ENCODE measurements at regions not wholly inside any gene's neighbourhood (a gene's known extent, or its start where the extent isn't known, plus 50 kb on each side); places are given as distances from the start of the nearest gene placed in this dataset.

DNA sequence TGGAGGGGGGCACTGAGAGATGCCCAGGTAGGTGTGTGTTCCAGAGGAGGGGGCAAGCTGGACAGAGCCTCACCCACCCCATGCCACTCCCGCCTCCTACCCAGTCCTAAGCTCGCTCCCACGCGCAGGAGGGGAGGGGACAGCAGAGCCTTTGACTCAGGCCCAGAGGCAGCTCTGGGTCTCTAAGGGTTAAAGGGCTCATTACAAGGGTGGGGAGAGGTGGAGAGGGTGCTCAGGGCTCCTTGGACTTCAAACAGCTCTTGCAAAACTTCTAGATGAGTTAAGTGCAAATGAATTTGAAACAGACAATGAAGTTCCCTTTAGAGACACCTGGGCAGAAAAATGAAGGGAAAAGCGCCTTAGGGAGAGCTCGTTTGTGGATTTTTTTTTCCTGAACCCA lies 104.2 kb upstream of the CASZ1 start:
- Histone ChIP-seq H3K36me3 (ENCODE audit: insufficient read depth) (no peaks in the 10 kb centered on the region), H3K27me3 (ENCODE audit: insufficient read depth, low read depth) (peaks cover 96% of the 10 kb centered on the region), H3K4me3 (IDR thresholded peaks at IDR 0.05; ENCODE audit: insufficient read depth, low read depth, low read length) (no peak overlapping the region), H2AFZ (ENCODE audit: low read depth) (no peak overlapping the region), H3K79me2 (ENCODE audit: insufficient read depth, low read depth) (no peaks in the 10 kb centered on the region), H4K20me1 (ENCODE audit: insufficient read depth) (no peaks in the 10 kb centered on the region), H3K27ac (no peak overlapping the region), H3K9ac (no peak overlapping the region), H3K4me1 (ENCODE audit: low read depth, poor library complexity, severe bottlenecking) (no peaks in the 10 kb centered on the region), H3K4me2 (no peak overlapping the region)
- TF ChIP-seq, protein P1, sequence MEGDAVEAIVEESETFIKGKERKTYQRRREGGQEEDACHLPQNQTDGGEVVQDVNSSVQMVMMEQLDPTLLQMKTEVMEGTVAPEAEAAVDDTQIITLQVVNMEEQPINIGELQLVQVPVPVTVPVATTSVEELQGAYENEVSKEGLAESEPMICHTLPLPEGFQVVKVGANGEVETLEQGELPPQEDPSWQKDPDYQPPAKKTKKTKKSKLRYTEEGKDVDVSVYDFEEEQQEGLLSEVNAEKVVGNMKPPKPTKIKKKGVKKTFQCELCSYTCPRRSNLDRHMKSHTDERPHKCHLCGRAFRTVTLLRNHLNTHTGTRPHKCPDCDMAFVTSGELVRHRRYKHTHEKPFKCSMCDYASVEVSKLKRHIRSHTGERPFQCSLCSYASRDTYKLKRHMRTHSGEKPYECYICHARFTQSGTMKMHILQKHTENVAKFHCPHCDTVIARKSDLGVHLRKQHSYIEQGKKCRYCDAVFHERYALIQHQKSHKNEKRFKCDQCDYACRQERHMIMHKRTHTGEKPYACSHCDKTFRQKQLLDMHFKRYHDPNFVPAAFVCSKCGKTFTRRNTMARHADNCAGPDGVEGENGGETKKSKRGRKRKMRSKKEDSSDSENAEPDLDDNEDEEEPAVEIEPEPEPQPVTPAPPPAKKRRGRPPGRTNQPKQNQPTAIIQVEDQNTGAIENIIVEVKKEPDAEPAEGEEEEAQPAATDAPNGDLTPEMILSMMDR (conservative IDR thresholded peaks at IDR 0.05; ENCODE audit: low read depth, low read length), result no peak

DNA sequence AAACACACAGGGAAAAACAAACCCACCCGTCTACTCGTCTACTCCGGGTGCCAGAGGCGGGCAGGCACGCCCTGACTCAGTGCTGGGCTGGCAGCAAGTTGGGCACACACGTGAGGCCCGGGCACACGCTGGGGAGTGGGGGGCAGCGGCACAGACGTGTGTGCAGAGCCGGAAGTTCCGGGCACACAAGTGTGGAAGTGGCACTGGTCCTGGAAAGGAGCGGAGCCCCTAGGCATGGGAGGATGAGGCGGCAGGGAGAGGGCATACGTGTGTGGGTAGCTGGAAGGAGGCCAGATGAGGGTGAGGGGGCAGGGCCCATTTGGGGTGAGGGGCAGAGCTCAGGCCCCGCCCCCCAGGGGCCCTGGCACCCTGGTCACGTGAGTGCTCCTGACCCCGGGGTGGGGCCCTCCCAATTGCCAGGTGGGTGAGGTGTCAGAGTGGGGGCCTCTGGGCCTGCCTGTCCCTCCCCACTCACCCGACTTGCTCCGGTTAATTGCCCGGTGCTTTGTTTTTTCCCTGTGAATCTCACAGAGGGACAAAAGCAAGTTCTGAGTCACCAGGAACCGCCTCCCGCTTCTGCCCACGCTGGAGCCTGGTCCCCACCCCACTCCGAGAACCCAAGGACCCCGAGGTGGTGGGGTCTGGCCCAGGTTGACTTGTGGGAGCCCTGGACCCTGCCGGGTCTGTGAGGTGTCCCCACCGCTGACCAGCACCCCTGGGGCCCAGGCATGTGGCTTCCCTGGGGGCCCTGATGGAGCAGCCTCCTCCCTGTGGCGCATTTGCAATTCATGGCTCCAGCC lies 104.8 kb upstream of the CASZ1 start:
- TF ChIP-seq, protein P1 (conservative IDR thresholded peaks at IDR 0.05; ENCODE audit: low read depth, low read length), result no peak
- H4K20me1 ChIP-seq (ENCODE audit: insufficient read depth), result no peaks in the 10 kb centered on the region
- no peak overlapping the region for H3K27ac ChIP-seq
- no peaks in the 10 kb centered on the region for H3K79me2 ChIP-seq (ENCODE audit: insufficient read depth, low read depth)
- H3K9ac ChIP-seq, result no peak overlapping the region
- no peaks in the 10 kb centered on the region for H3K36me3 ChIP-seq (ENCODE audit: insufficient read depth)
- no peaks in the 10 kb centered on the region for H3K4me1 ChIP-seq (ENCODE audit: low read depth, poor library complexity, severe bottlenecking)
- no peak overlapping the region for H3K4me3 ChIP-seq (IDR thresholded peaks at IDR 0.05; ENCODE audit: insufficient read depth, low read depth, low read length)
- no peak overlapping the region for H2AFZ ChIP-seq (ENCODE audit: low read depth)
- no peak overlapping the region for H3K4me2 ChIP-seq
- peaks cover 96% of the 10 kb centered on the region for H3K27me3 ChIP-seq (ENCODE audit: insufficient read depth, low read depth)

- no peaks in the 10 kb centered on the region for H3K4me1 ChIP-seq (ENCODE audit: low read depth, poor library complexity, severe bottlenecking)
Observed at GRCh38 chr1:10901891-10902805, 105.7 kb upstream of the CASZ1 start.

GRCh38 chr1:10903421-10903820 lies 107.0 kb upstream of the CASZ1 start:
- Histone ChIP-seq H3K27me3 (ENCODE audit: insufficient read depth, low read depth) (peaks cover 98% of the 10 kb centered on the region), H3K4me2 (no peak overlapping the region), H3K27ac (no peak overlapping the region), H3K36me3 (ENCODE audit: insufficient read depth) (no peaks in the 10 kb centered on the region), H2AFZ (ENCODE audit: low read depth) (no peak overlapping the region), H3K4me1 (ENCODE audit: low read depth, poor library complexity, severe bottlenecking) (no peaks in the 10 kb centered on the region), H3K79me2 (ENCODE audit: insufficient read depth, low read depth) (no peaks in the 10 kb centered on the region), H3K4me3 (IDR thresholded peaks at IDR 0.05; ENCODE audit: insufficient read depth, low read depth, low read length) (no peak overlapping the region), H3K9ac (no peak overlapping the region), H4K20me1 (ENCODE audit: insufficient read depth) (no peaks in the 10 kb centered on the region)
- TF ChIP-seq, protein P1 (conservative IDR thresholded peaks at IDR 0.05; ENCODE audit: low read depth, low read length), result no peak

More at GRCh38 chr1:10901891-10902805, 105.7 kb upstream of the CASZ1 start:
- no peaks in the 10 kb centered on the region for H3K36me3 ChIP-seq (ENCODE audit: insufficient read depth)
- H4K20me1 ChIP-seq (ENCODE audit: insufficient read depth), result no peaks in the 10 kb centered on the region
- TF ChIP-seq, protein P1 (conservative IDR thresholded peaks at IDR 0.05; ENCODE audit: low read depth, low read length), result no peak
- H3K79me2 ChIP-seq (ENCODE audit: insufficient read depth, low read depth), result no peaks in the 10 kb centered on the region
- H3K9ac ChIP-seq, result no peak overlapping the region
- H3K4me2 ChIP-seq, result no peak overlapping the region
- no peak overlapping the region for H3K27ac ChIP-seq
- H2AFZ ChIP-seq (ENCODE audit: low read depth), result no peak overlapping the region
- H3K4me3 ChIP-seq (IDR thresholded peaks at IDR 0.05; ENCODE audit: insufficient read depth, low read depth, low read length), result no peak overlapping the region
- peaks cover 98% of the 10 kb centered on the region for H3K27me3 ChIP-seq (ENCODE audit: insufficient read depth, low read depth)

All from KMS-11 (cell line).